Thyroid gland (tissue), 4 donors: ENCODE measurements at regions not wholly inside any gene's neighbourhood (a gene's known extent, or its start where the extent isn't known, plus 50 kb on each side); places are given as distances from the start of the nearest gene placed in this dataset.

Source experiments
- CTCF ChIP-seq, 6 experiments: fragments of 200-600 bp in 3 of 6; fragments of 450-650 bp in 3 of 6; sonication (generic) in 3 of 6; IDR thresholded peaks; one replicate each; pipeline ENCODE4 v1.5.1; 2016 to 2019; ENCODE audit warnings: antibody characterized with exemption in 6 of 6, mild to moderate bottlenecking in 2 of 6, inconsistent platforms in 1 of 6, moderate library complexity in 1 of 6
- POLR2A ChIP-seq, 2 donors: fragments of 450-650 bp; IDR thresholded peaks; one replicate each; pipeline ENCODE4 v1.6.1; 2017; ENCODE audit warnings: antibody characterized with exemption in 2 of 2, mild to moderate bottlenecking in 2 of 2, moderate library complexity in 1 of 2

- no peak for TF ChIP-seq POLR2A (IDR thresholded peaks at IDR 0.05)
- no peak for TF ChIP-seq CTCF (IDR thresholded peaks at IDR 0.05)
Measured at GRCh38 chr1:5508669-5509330, 483.4 kb downstream of the NPHP4 start.
